ENCODE measurements at regions not wholly inside any gene's neighbourhood (a gene's known extent, or its start where the extent isn't known, plus 50 kb on each side); places are given as distances from the start of the nearest gene placed in this dataset.

- H3K79me2 ChIP-seq (ENCODE audit: insufficient read depth, low read length): no peaks in the 10 kb centered on the region
- H3K4me3 ChIP-seq (replicated peaks in 1 of 3; ENCODE audit: insufficient read depth in 1 of 3, low read depth in 2 of 3, low read length in 3 of 3): no peak overlapping the region
- H3K36me3 ChIP-seq (replicated peaks in 1 of 2; ENCODE audit: control insufficient read depth in 1 of 2, insufficient read depth in 2 of 2, low read length in 2 of 2): no peaks in the 10 kb centered on the region
- ChIA-PET POLR2A (no interaction called here), CTCF (ENCODE audit: low intra/inter-chr PET ratio, low total read pairs) (no interaction called here)
- BruUV-seq (replicated peaks): no TSS peak
- no peak overlapping the region for H2AFZ ChIP-seq (ENCODE audit: low read length)
- H3K9me3 ChIP-seq (ENCODE audit: low read length): no peaks in the 10 kb centered on the region
- no peaks in the 10 kb centered on the region for H3K27me3 ChIP-seq (ENCODE audit: control insufficient read depth in 1 of 2, insufficient read depth in 2 of 2, low read length in 2 of 2)
- ATAC-seq (no peak), FAIRE-seq (no peak), DNase-seq (ENCODE audit: low spot score) (no peak)
- H3K4me1 ChIP-seq (ENCODE audit: insufficient read depth, low read length): no peaks in the 10 kb centered on the region
- H3K9ac ChIP-seq (ENCODE audit: insufficient read depth, low read depth, low read length): no peak overlapping the region
- H3K27ac ChIP-seq (ENCODE audit: extremely low read length, insufficient read depth, low read length): no peak overlapping the region
- in situ Hi-C loops (cut with HindIII; ENCODE audit: extremely low pct_ligation_motif_present, low pct_unique_long_range_greater_than_20kb): loop anchor here (25.0 kb wide), 1 partner anchor 1179 kb away; no protein-coding TSS in a partner anchor
- TF ChIP-seq ZNF660 (CRISPR knock-in tag; IDR thresholded peaks at IDR 0.05; ENCODE audit: borderline replicate concordance, low read depth): no peak
- no peak for TF ChIP-seq KLF6 (CRISPR knock-in tag; IDR thresholded peaks at IDR 0.05)
- TF ChIP-seq HIVEP1 (CRISPR knock-in tag; IDR thresholded peaks at IDR 0.05): no peak
- no peak for TF ChIP-seq CREB3 (CRISPR knock-in tag; IDR thresholded peaks at IDR 0.05)
- TF ChIP-seq TGIF2 (CRISPR knock-in tag; IDR thresholded peaks at IDR 0.05): no peak
- TF ChIP-seq TIGD3 (CRISPR knock-in tag; IDR thresholded peaks at IDR 0.05; ENCODE audit: borderline replicate concordance): no peak
- no peak for TF ChIP-seq PAWR (CRISPR knock-in tag; IDR thresholded peaks at IDR 0.05; ENCODE audit: borderline replicate concordance)
- no peak for TF ChIP-seq SMARCE1 (IDR thresholded peaks at IDR 0.05; ENCODE audit: borderline replicate concordance)
- TF ChIP-seq ARNT (IDR thresholded peaks at IDR 0.05): no peak
- TF ChIP-seq DNMT3B (CRISPR knock-in tag; conservative IDR thresholded peaks at IDR 0.05): no peak
- no peak for TF ChIP-seq NRL (CRISPR knock-in tag; IDR thresholded peaks at IDR 0.05; ENCODE audit: borderline replicate concordance)
- TF ChIP-seq ZFP62 (CRISPR knock-in tag; IDR thresholded peaks at IDR 0.05): no peak
- TF ChIP-seq ZNF746 (CRISPR knock-in tag; IDR thresholded peaks at IDR 0.05): no peak
- no peak for TF ChIP-seq AGO2 (optimal IDR thresholded peaks at IDR 0.05; ENCODE audit: low read depth, low read length)
- TF ChIP-seq GPN1 (CRISPR knock-in tag; IDR thresholded peaks at IDR 0.05; ENCODE audit: borderline replicate concordance): no peak
- TF ChIP-seq SOX13 (IDR thresholded peaks at IDR 0.05): no peak
- TF ChIP-seq SOX13 (CRISPR knock-in tag; conservative IDR thresholded peaks at IDR 0.05 in 1 of 2, IDR thresholded peaks at IDR 0.05 in 1 of 2): no peak
- TF ChIP-seq HNRNPK (IDR thresholded peaks at IDR 0.05; ENCODE audit: low read depth, low read length, poor library complexity, severe bottlenecking): no peak
- no peak for TF ChIP-seq NR2C2 (CRISPR knock-in tag; IDR thresholded peaks at IDR 0.05; ENCODE audit: borderline replicate concordance)
- H4K20me1 ChIP-seq (ENCODE audit: insufficient read depth, low read length): no peaks in the 10 kb centered on the region
- H3K4me2 ChIP-seq (ENCODE audit: low read depth, low read length): no peak overlapping the region
- intact Hi-C loops (cut with micrococcal nuclease; ENCODE audit: unreplicated experiment): loop anchor here (1.0 kb wide), 1 partner anchor 49 kb away; no protein-coding TSS in a partner anchor
Measured at GRCh38 chr13:64457976-64458375, 2772.2 kb downstream of the PCDH9 start.
